K562 (cell line): ENCODE measurements at regions not wholly inside any gene's neighbourhood (a gene's known extent, or its start where the extent isn't known, plus 50 kb on each side); places are given as distances from the start of the nearest gene placed in this dataset.

Source experiments
- ADNP ChIP-seq: fragments of 200-800 bp; sonication (Bioruptor generic); IDR thresholded peaks from 2 replicates; pipeline ENCODE4 v1.6.1; 2016; ENCODE audit warnings: missing genetic modification characterization, missing compliant biosample characterization
- EP300 ChIP-seq: IDR thresholded peaks from 2 replicates; pipeline ENCODE4 v1.6.1; 2012; ENCODE audit warnings: low read length, improper control_type of control experiment
- FOXM1 ChIP-seq, 2 experiments: fragments of 450-650 bp in 1 of 2; sonication (generic) in 1 of 2; formaldehyde crosslinking in 1 of 2; IDR thresholded peaks; 2 replicates each; pipeline versions ENCODE4 v1.6.1 to v1.9.0; 2017 to 2022; ENCODE audit warnings: low read depth in 2 of 2, mild to moderate bottlenecking in 2 of 2, missing genetic modification reagents in 1 of 2, moderate library complexity in 1 of 2
- LARP7 ChIP-seq: fragments of 450-650 bp; IDR thresholded peaks from 2 replicates; pipeline ENCODE4 v1.6.1; 2016
- POLR2A ChIP-seq: fragments of 450-650 bp; conservative IDR thresholded peaks from 2 replicates; pipeline ENCODE4 v1.6.1; 2016
- SP2 ChIP-seq: IDR thresholded peaks from 2 replicates; pipeline ENCODE4 v1.6.1; 2011; ENCODE audit warnings: mild to moderate bottlenecking, low read depth, low read length, moderate library complexity; ENCODE audit not compliant: poor library complexity, severe bottlenecking; ENCODE audit errors: extremely low read depth
- TF ChIP-seq, protein P1 (sequence below): fragments of 450-650 bp; IDR thresholded peaks from 2 replicates; pipeline ENCODE4 v1.6.1; 2018; ENCODE audit not compliant: partially characterized antibody
- TF ChIP-seq, protein P2 (sequence below), 3 experiments: IDR thresholded peaks in 2 of 3; conservative IDR thresholded peaks in 1 of 3; 2 replicates each; pipeline ENCODE4 v1.5.1; 2011 to 2012; ENCODE audit warnings: low read length in 3 of 3, mild to moderate bottlenecking in 3 of 3, control low read depth in 2 of 3, improper control_type of control experiment in 1 of 3, inconsistent platforms in 1 of 3, low read depth in 1 of 3, mixed read lengths in 1 of 3, moderate library complexity in 1 of 3; ENCODE audit not compliant: insufficient read depth in 2 of 3
- TF ChIP-seq, protein P3 (sequence below): fragments of 250-450 bp; sonication (Bioruptor Pico); IDR thresholded peaks from 2 replicates; pipeline ENCODE4 v1.8.0; 2022; ENCODE audit warnings: moderate library complexity, mild to moderate bottlenecking, inconsistent platforms

DNA sequence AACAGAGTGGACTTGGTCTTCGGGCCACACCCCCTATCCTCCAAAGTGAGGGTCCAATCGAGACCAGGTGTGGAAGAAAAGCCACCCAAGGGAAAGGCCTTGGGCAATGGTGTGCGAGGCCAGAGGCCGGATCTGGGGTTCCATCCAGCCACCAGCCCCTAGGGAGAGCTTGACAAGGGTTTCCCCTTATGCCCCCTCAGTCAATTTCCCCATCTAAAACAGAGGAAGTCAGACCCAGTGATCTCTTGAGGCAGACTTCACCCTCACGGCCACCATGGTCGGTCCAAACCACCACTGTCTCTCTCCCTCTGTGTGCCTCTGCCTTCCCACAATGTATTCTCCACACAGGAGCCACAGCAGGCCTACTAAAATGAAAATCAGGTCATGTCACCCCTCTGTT lies 82.9 kb downstream of the C5orf15 start:
- TF ChIP-seq FOXM1 (IDR thresholded peaks at IDR 0.05; ENCODE audit: low read depth): no peak
- no peak for TF ChIP-seq FOXM1 (CRISPR knock-in tag; IDR thresholded peaks at IDR 0.05; ENCODE audit: low read depth)
- no peak for TF ChIP-seq SP2
- no peak for TF ChIP-seq EP300
- TF ChIP-seq, protein P1, sequence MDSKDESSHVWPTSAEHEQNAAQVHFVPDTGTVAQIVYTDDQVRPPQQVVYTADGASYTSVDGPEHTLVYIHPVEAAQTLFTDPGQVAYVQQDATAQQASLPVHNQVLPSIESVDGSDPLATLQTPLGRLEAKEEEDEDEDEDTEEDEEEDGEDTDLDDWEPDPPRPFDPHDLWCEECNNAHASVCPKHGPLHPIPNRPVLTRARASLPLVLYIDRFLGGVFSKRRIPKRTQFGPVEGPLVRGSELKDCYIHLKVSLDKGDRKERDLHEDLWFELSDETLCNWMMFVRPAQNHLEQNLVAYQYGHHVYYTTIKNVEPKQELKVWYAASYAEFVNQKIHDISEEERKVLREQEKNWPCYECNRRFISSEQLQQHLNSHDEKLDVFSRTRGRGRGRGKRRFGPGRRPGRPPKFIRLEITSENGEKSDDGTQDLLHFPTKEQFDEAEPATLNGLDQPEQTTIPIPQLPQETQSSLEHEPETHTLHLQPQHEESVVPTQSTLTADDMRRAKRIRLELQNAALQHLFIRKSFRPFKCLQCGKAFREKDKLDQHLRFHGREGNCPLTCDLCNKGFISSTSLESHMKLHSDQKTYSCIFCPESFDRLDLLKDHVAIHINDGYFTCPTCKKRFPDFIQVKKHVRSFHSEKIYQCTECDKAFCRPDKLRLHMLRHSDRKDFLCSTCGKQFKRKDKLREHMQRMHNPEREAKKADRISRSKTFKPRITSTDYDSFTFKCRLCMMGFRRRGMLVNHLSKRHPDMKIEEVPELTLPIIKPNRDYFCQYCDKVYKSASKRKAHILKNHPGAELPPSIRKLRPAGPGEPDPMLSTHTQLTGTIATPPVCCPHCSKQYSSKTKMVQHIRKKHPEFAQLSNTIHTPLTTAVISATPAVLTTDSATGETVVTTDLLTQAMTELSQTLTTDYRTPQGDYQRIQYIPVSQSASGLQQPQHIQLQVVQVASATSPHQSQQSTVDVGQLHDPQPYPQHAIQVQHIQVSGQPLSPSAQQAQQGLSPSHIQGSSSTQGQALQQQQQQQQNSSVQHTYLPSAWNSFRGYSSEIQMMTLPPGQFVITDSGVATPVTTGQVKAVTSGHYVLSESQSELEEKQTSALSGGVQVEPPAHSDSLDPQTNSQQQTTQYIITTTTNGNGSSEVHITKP: no peak
- TF ChIP-seq POLR2A: no peak
- TF ChIP-seq ADNP (tag): no peak
- TF ChIP-seq, protein P2, sequence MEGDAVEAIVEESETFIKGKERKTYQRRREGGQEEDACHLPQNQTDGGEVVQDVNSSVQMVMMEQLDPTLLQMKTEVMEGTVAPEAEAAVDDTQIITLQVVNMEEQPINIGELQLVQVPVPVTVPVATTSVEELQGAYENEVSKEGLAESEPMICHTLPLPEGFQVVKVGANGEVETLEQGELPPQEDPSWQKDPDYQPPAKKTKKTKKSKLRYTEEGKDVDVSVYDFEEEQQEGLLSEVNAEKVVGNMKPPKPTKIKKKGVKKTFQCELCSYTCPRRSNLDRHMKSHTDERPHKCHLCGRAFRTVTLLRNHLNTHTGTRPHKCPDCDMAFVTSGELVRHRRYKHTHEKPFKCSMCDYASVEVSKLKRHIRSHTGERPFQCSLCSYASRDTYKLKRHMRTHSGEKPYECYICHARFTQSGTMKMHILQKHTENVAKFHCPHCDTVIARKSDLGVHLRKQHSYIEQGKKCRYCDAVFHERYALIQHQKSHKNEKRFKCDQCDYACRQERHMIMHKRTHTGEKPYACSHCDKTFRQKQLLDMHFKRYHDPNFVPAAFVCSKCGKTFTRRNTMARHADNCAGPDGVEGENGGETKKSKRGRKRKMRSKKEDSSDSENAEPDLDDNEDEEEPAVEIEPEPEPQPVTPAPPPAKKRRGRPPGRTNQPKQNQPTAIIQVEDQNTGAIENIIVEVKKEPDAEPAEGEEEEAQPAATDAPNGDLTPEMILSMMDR (IDR thresholded peaks at IDR 0.05 in 2 of 3, conservative IDR thresholded peaks at IDR 0.05 in 1 of 3; ENCODE audit: insufficient read depth in 2 of 3, low read depth in 1 of 3, low read length in 3 of 3): no peak
- TF ChIP-seq, protein P3, sequence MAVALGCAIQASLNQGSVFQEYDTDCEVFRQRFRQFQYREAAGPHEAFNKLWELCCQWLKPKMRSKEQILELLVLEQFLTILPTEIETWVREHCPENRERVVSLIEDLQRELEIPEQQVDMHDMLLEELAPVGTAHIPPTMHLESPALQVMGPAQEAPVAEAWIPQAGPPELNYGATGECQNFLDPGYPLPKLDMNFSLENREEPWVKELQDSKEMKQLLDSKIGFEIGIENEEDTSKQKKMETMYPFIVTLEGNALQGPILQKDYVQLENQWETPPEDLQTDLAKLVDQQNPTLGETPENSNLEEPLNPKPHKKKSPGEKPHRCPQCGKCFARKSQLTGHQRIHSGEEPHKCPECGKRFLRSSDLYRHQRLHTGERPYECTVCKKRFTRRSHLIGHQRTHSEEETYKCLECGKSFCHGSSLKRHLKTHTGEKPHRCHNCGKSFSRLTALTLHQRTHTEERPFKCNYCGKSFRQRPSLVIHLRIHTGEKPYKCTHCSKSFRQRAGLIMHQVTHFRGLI (CRISPR knock-in tag): no peak
- TF ChIP-seq LARP7: no peak
